HG03108 (cell line): ENCODE measurements at regions not wholly inside any gene's neighbourhood (a gene's known extent, or its start where the extent isn't known, plus 50 kb on each side); places are given as distances from the start of the nearest gene placed in this dataset.

Experiments
- ATAC-seq: cut with Tn5 transposase; IDR thresholded peaks from one replicate; pipeline ENCODE4 v1.9.1; 2021; ENCODE audit warnings: moderate library complexity; ENCODE audit not compliant: unreplicated experiment

- no peak for ATAC-seq
Observed at GRCh38 chr9:28547527-28547926, 974.2 kb upstream of the C9orf72 start.

- ATAC-seq, result no peak
Observed at GRCh38 chr9:28563291-28563934, 990.1 kb upstream of the C9orf72 start.

DNA sequence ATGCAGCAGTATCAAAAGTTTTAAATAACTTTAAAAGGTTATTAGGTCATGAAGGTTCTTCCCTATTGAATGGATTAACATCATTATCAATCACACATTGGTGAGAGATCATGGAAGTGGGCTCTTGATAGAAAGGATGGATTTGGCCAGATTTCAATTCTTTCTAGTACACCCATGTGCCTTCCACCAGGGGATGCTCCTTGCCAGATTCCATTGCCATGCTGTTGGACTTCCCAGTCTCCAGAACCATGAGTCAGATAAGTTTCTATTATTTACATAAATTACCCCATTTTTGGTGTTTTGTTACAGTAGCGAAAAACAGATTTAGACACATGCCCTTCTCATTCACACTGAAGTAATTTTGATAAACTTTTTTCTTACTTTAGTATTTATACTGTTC lies 1010.6 kb upstream of the C9orf72 start:
- ATAC-seq, result no peak

DNA sequence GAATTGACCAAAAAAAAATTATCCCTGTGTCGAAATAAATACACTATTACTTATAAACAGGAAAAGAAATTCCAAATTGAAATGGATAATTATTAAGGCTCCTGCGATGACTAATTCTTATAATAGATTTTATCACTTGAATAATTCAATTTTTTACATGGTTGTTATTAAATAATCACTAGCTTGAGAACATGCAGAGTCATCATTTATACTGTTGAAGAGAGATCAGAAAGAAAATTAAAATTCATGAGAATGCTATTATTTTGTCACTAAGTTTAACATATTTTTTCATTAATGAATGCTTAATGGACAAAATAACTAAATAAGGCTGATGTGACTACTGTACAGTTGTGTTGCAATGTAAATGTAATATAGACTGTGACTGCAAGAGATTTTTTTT lies 1011.3 kb upstream of the C9orf72 start:
- no peak for ATAC-seq

DNA sequence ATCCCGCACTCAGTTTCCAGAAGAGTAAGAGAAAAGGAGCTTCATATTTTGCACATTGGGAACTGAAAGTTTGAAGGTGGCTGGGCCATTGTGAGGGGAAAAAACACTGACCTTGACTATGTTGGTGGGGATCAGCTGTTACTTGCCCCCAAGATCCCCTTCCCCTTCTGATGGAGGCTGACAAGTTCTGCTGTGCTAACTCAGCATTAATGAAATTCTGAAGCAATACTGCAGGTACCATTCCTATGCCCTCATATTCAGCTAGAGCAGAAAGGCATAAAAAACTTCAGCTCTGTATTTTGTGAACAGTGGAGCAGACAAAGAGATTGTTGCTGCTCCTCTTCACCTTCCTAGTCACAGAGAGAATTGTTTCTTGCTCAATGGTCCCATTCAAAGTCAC lies 1013.8 kb upstream of the C9orf72 start:
- no peak for ATAC-seq

DNA sequence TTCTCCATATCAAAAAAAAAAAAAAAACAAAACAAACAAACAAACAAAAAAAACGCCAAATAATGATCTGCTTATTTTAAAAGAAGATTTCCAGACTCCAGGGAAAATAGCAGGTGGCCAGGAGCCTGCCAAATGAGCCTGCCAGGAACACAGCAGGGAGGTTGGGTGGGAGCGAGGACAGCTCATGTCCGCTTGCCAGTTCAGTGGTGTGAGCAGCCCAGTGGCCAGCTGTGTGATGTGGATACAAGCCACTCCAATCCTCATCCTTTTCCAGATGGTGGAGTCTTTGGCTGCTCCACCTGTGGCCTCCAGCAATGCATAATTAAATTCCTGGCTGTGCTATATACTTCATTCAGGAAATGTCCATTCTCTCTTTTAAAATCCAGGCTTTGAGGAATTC lies 1025.1 kb upstream of the C9orf72 start:
- no peak for ATAC-seq

DNA sequence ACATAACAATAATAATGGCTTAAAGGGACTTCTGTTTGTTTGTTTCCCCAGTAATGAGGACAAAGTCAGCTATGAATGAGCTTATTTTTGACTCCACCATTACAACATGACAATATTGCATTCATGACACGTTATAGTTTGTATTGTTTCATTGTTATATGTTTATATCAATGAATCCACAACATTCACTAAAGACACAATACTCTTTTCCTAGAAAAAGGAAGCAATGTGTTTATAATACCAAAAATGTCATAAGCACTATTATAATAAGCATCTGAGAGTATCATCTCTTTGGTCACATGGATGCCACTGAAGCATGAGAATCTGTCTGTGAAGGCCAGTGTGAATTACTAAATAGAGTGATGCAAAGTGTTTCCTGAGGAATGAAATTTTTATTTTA lies 1026.9 kb upstream of the C9orf72 start:
- ATAC-seq, result no peak

DNA sequence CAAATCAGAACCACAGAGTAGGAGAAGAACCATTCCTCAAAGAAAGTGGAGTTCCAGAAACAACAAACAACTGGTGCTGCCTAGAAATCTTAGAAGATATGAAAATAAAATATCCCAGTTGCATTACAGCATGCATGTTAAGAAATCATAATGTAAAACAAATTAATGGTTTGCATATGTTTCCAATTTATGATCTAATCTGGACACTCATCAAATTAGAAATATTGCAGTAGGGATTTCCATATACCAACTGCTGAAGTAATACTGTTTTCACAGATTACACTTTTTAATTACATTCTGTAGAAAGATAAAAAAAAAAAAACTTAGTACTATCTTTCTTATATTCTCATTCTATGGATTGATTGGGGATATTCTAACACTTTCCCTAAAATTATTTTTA lies 1034.6 kb upstream of the C9orf72 start:
- no peak for ATAC-seq

DNA sequence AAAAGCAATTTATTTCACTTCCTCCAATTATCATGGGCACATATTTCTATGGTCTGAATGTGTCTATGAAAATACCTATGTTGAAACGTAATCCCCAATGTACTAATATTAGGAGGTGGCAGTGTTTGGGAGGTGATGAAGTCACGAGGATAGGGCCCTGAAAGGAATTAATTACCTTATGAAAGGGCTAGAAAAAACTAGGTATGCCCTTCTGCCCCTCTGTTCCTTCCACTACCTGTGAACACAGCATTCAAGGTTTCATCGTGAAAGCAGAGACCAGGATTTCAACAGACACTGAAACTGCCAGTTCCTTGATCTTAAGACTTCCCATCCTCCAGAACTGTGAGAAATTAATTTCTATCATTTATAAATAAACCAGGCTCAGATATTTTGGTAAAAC lies 1037.1 kb upstream of the C9orf72 start:
- ATAC-seq, result no peak

GRCh38 chr9:28616310-28616709 lies 1043.0 kb upstream of the C9orf72 start:
- no peak for ATAC-seq

DNA sequence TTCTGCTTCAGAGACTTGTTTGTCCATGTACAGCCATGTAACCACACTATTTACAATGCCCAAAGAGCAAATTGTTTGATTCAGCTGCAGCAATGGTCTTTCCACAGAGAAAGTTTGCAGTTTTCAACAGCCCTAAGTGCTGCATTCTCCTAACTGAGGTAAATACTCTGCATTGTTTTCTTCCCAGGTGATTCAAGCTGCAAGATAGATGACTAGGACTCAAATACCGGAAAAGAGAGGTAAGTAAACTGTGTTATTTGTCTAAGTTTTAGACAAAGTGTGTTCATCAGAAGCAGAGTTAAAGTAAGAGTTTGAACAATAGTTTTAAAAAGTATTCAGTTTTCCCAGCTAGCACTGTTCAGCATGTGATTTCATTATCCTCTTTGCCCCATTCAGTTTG lies 1046.7 kb upstream of the C9orf72 start:
- no peak for ATAC-seq

DNA sequence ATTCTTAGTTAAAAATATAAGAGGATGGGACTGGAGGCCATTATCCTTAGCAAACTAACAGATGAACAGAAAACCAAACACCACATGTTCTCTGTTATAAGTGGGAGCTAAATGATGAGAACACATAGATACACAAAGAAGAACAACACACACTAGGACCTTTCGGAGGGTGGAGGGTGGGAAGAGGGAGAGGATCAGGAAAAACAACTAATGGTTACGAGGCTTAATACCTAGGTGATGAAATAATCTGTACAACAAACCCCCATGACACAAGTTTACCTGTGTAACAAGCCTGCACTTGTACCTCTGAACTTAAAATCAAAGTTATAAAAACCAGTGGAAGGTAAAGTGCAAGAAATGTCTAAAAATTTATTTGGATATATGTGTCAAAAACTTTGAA lies 1047.4 kb upstream of the C9orf72 start:
- ATAC-seq, result no peak

- ATAC-seq, result no peak
Observed at GRCh38 chr9:28624771-28625170, 1051.5 kb upstream of the C9orf72 start.

- ATAC-seq, result no peak
Observed at GRCh38 chr9:28628031-28628430, 1054.8 kb upstream of the C9orf72 start.

GRCh38 chr9:28648723-28649122 lies 1075.4 kb upstream of the C9orf72 start:
- ATAC-seq, result no peak

DNA sequence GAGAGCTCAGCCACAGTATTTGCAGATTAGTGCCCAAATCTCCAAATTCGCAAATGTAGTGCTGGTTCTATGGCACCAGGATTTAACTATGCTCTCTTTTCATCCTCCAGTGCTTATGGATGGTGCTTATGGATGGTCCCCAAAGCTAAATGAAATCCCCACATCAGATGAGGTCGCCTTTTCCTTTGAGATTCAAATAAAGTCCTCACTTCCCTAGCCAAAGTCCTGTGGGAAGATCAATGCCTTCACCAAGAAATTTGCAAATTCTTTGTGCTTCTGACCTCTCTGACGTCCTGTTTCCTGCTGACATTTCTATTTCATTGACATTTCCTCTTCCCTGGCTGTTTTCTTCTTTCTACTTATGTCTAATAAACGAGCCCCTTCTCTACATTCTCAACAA lies 1077.0 kb upstream of the C9orf72 start:
- ATAC-seq, result no peak

DNA sequence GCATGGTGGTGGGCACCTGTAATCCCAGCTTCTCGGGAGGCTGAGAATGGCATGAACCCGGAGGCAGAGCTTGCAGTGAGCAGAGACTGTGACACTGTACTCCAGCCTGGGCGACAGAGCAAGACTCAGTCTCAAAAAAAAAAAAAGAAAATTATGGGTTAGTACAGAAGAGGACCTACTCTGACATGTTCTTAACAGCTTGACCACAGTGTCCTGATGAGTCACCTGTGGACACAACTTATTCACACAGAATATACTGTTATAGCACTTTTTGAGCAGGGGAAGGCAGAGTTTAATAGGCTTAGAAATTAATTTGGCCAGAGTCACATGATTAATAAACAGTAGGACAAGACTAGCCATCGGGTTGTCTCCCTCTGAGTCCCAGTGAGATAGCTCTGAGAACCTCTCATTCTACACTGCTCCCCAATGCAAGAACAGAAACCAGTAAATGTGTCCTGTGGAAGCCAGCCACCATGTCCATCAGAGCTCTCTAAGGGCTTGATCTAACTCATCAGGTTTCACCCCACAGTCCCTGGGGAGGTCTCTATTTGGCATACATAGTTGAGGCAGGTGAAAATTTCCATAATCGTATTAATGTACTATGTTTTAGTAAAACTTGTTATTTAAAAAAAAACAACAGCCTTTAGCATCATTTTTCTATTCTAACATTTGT lies 1077.9 kb upstream of the C9orf72 start:
- no peak for ATAC-seq

DNA sequence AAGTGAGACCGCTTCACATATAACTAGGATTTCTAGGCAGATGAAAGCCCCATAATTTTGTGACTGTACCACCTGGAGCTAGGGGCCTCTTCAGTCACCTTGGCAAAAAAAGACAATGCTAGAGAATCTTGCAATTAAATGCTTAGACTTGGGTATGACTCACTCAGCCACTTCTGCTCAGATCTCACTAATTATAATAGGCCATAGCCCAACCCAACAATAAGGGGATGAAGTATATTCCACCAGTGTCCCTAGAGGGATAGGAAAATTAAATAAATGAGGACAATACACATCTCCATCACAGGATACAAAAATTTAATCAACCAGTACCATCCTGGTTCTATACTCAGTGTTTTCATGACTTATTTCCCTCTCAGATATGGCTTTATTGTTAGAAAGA lies 1079.9 kb upstream of the C9orf72 start:
- no peak for ATAC-seq

- ATAC-seq, result no peak
Observed at GRCh38 chr9:28656727-28657126, 1083.4 kb upstream of the C9orf72 start.

- ATAC-seq, result no peak
Observed at GRCh38 chr9:28661853-28662252, 1088.6 kb upstream of the C9orf72 start.

- ATAC-seq, result no peak
Observed at GRCh38 chr9:28662675-28663074, 1089.4 kb upstream of the C9orf72 start.

DNA sequence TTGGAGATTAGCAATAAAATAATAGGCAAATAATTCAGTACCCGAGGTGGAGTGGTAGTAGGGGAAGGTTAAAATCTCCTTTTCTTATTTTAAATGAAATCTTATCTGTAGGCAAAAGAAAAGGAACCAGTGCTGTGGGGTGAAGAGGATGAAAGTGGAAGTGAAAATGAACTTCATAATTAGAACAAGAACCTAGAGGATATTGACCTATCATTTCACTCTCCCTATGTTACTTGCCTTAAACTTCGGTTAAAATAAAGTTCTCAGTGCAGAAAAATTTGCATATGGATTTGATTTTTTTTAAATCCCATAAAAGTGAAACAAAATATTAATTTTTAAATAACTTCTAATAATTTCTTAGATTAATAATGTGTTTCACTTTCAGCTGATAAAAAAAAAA lies 1094.9 kb upstream of the C9orf72 start:
- no peak for ATAC-seq

DNA sequence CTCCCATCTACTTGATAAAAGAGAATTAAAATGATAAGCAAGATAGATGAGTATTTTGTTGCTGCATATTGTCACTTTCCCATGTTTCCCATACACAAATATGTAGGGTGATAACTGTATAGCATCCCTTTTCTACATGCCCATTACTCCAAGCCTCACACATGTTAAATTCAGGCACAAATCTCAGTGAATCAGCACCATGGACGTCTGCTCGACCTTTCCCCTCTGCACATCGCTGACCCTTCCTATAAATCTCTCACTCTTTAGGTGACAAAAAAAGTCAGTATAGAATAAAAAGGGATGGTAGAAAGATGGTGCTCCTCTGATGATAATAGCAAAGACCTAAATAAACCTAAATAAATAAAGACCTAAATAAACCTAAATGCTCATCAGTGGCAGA lies 1097.7 kb upstream of the C9orf72 start:
- no peak for ATAC-seq
